Fibroblast of skin of scalp (primary cell): ENCODE measurements at regions not wholly inside any gene's neighbourhood (a gene's known extent, or its start where the extent isn't known, plus 50 kb on each side); places are given as distances from the start of the nearest gene placed in this dataset.

Source experiments
- DNase-seq: peaks from one replicate; pipeline ENCODE4 v3.0.0-alpha.2; 2013

DNA sequence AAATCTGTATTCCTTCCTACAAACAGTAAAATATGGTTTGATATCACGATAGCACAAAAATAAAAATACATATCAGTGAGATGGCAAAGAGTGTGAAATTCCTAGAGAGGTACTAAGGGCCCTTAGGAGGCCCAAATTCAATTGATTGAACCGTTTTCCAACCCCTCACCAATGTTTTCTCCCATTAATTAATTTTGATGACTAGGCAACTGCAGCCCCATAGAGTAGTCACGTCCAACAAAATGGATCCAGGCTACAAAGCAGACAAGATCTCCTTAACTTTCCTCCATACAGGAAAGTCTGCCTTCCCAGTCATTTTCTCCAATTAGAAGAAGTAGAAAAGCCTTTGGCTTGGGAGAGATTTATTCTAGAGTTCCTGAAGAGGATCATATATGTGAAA lies 193.9 kb downstream of the PLOD2 start:
- DNase-seq, result no peak

DNA sequence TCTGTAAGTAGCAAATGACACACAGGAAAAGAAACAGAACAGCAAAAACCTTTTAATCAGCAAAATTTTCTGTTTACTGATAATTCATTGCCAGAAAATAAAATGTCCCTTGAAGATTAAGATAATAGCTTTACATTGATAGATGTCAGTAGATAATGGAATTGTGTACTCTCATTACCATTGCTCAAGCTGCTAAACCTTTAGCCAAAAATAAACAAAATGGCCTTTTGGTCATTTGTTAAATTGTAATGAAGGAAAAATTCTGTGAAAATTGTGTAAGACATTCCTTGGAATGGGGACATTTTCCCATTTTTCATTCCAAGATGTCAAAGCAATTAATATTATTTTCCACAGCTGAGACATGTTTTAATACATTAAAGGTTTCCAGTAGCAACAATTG lies 189.8 kb downstream of the PLOD2 start:
- DNase-seq, result no peak

DNA sequence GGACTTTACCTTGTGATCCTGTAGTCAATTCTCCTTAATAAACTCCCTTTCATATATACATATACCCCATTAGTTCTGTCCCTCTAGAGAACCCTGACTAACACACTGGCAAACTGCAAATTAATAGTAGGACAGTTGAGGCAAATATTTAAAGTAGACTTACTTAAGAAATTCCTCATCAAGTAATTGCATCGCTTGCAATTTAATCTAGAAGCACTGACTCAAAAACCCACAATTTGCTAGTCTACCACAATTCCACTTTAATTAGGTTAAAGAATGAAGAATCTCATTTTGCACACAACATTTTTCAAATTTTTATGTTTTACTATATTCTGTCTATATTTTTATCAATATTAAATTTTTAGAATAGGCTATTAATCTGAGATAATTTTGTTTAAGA lies 188.1 kb downstream of the PLOD2 start:
- DNase-seq, result no peak

DNA sequence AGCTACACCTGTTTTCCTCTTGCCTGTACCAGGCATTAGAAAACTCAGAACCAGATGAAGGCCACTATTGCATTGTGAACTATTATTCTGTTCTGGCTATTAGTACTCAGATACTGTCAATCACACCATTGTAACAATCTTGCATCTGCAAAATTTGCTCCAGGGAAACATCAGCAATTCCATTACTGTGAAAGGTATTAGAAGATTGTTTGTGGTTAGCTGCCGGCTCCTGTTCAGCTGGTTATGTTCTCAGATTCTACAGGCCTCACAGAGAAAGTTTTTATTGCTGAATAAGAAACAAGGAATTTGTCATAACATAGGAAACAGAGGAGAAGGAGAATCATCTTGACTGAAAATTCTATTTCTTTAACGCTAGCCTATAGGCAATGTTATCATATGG lies 179.9 kb downstream of the PLOD2 start:
- peak; percentile 63 for DNase-seq

DNA sequence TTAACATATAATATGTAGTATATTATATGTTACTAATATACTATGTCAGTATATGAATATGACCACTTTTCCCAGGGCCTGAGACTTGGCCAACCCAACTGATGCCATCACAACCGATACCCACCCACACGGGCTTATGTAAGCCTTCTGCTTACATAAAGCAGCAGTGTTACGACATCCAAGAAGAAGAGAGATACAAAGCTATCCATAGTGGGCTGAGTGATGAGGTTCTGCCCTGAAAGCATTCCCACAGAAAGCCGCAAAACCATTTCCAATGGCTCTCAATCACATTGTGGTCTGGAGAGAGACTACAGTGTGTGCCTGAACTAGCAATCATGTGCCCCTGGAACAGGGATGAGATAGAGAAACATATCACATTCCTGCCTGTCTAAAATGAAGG lies 177.9 kb downstream of the PLOD2 start:
- DNase-seq, result no peak
